Stimulated activated memory B cell treated with anti-CD40 and anti-IgM and Interleukin-4, amounts not matched to agents 10 μg/mL and 1 μg/mL and 100 μg/mL, for 72 hours (primary cell): ENCODE measurements at regions not wholly inside any gene's neighbourhood (a gene's known extent, or its start where the extent isn't known, plus 50 kb on each side); places are given as distances from the start of the nearest gene placed in this dataset.

Experiments used
- ATAC-seq: fragments of 150-1000 bp; cut with Tn5 transposase; 2 replicates; pipeline ENCODE4 v1.10.0; 2021
- H3K27ac Mint-ChIP-seq: one replicate; pipeline ENCODE4 v1.8.0; 2022; ENCODE audit warnings: mild to moderate bottlenecking, mixed read lengths
- H3K27me3 Mint-ChIP-seq: one replicate; pipeline ENCODE4 v1.8.0; 2022; ENCODE audit warnings: mixed read lengths
- H3K36me3 Mint-ChIP-seq: one replicate; pipeline ENCODE4 v1.8.0; 2022; ENCODE audit warnings: mixed read lengths
- H3K4me1 Mint-ChIP-seq: one replicate; pipeline ENCODE4 v1.8.0; 2022; ENCODE audit warnings: mixed read lengths
- H3K4me3 Mint-ChIP-seq: one replicate; pipeline ENCODE4 v1.8.0; 2022; ENCODE audit warnings: mild to moderate bottlenecking, moderate library complexity, mixed read lengths
- H3K9me3 Mint-ChIP-seq: one replicate; pipeline ENCODE4 v1.8.0; 2022; ENCODE audit warnings: mixed read lengths

DNA sequence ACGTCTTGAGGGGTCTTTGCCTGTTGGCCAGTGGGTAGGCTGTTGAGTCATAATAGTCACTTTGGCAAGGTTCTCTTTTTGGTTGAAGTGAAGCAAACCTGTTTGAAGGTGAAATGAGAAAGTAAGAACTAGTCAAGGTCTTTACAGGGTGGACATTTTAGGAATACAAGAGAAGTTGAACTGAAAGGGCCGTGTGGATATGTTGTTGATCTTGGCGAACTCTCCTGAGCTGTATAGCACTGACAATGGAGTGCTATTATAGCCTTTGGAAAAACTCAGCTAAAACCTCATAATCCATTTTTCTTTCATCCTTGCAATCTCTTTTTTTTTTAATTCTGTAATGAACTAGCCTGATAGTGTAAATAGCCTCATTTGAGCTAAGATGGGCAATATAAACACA lies 248.1 kb downstream of the MEIS1 start:
- Mint-ChIP-seq H3K9me3 (no peaks in the 10 kb centered on the region), H3K4me3 (no peak overlapping the region), H3K27me3 (no peaks in the 10 kb centered on the region), H3K36me3 (no peaks in the 10 kb centered on the region), H3K27ac (no peak overlapping the region), H3K4me1 (no peaks in the 10 kb centered on the region)
- ATAC-seq: no peak

DNA sequence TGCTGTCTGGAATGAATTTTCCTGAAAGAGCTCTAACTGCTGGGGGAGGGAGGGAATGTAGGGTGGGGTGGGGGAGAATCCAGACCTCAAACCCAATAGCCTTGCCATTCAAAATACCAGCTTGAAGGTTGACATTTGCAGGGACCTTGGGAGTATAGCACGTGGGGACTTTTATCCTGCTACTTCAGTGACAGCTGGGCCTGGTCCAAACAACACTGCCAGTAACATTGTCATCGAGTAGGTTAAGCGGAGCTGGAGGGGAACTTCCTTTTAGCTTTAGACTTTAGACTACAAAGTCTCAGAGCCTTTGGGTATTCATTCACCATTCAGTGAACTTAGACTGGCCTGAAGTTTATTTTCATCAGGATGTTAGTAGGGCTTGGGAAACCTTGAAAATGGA lies 248.7 kb downstream of the MEIS1 start:
- Mint-ChIP-seq H3K9me3 (no peaks in the 10 kb centered on the region), H3K27me3 (no peaks in the 10 kb centered on the region), H3K4me3 (no peak overlapping the region), H3K27ac (no peak overlapping the region), H3K36me3 (no peaks in the 10 kb centered on the region), H3K4me1 (no peaks in the 10 kb centered on the region)
- no peak for ATAC-seq

GRCh38 chr2:66684289-66684688 lies 249.4 kb downstream of the MEIS1 start:
- Mint-ChIP-seq H3K9me3 (no peaks in the 10 kb centered on the region), H3K36me3 (no peaks in the 10 kb centered on the region), H3K4me1 (no peaks in the 10 kb centered on the region), H3K27me3 (no peaks in the 10 kb centered on the region), H3K27ac (no peak overlapping the region), H3K4me3 (no peak overlapping the region)
- no peak for ATAC-seq

DNA sequence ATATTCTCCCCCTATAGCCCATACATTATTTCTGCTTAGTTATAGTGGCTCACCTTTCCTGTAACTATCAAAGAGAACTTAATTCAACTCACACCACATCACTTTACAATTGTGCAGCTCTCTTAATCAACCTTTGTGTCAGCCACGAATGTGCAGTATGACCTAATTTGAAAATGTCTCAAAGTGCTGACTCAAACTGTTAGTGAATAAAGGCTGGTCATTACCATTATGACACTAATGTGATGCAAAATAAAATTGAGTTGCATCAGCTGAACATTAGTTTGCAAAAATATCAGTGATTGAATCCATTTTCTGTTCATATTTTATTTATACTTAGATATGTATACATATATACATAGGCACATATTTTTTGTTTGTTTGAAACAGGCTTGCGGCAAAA lies 251.8 kb downstream of the MEIS1 start:
- no peaks in the 10 kb centered on the region for H3K4me1 Mint-ChIP-seq
- no peak overlapping the region for H3K4me3 Mint-ChIP-seq
- no peaks in the 10 kb centered on the region for H3K27me3 Mint-ChIP-seq
- no peak overlapping the region for H3K27ac Mint-ChIP-seq
- no peaks in the 10 kb centered on the region for H3K9me3 Mint-ChIP-seq
- no peaks in the 10 kb centered on the region for H3K36me3 Mint-ChIP-seq
- no peak for ATAC-seq

DNA sequence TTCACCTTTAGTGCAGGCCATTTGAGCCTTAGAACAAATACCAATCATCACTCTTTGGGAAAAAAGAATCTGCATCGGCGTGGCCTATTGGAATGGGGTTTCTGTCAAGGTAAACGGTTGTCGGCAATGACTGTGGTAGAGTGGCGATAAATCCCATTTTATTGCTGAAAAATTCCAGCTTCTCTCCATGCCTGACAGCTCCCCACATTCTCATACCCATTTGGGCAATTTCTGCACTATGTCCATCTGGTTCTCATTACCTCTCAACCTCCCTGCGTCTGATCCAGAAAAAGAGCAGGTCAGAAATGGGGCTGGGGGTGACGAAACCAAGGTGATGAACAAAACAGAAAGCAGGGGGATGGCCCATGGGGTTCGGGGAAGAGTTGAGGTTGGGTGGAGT lies 254.0 kb downstream of the MEIS1 start:
- no peaks in the 10 kb centered on the region for H3K9me3 Mint-ChIP-seq
- H3K27ac Mint-ChIP-seq: no peak overlapping the region
- no peak overlapping the region for H3K4me3 Mint-ChIP-seq
- ATAC-seq: no peak
- H3K36me3 Mint-ChIP-seq: no peaks in the 10 kb centered on the region
- no peaks in the 10 kb centered on the region for H3K27me3 Mint-ChIP-seq
- no peaks in the 10 kb centered on the region for H3K4me1 Mint-ChIP-seq

DNA sequence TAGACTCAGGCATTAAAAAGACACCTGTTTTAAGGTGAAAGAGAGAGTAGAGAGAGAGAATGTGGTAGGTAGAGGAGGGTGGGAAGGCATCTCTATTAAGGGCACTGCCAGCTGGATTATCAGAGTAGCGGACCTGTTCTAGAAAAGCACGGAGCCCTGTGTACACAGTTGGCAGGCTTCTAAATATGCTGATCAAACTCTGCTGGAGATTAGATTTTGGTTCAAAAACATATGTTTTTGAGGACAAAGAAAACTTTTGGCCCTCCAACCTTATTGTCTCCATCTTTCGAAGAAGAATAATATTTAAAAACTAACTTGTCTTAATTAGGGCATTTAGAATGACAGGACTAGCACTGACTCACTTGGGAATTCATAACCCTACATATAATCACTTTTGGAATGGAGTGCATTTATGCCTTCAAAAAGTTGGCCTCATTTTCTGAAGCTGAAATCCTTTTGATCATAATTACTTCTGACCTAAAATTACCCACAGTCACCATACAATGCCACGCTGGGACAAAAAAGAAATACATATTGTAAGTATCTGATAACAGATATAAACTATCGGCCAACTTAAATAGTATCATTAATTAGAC lies 254.6 kb downstream of the MEIS1 start:
- Mint-ChIP-seq H3K36me3 (no peaks in the 10 kb centered on the region), H3K4me1 (no peaks in the 10 kb centered on the region), H3K27me3 (no peaks in the 10 kb centered on the region), H3K9me3 (no peaks in the 10 kb centered on the region), H3K4me3 (no peak overlapping the region), H3K27ac (no peak overlapping the region)
- no peak for ATAC-seq

- Mint-ChIP-seq H3K27ac (no peak overlapping the region), H3K36me3 (no peaks in the 10 kb centered on the region), H3K4me3 (no peak overlapping the region), H3K27me3 (no peaks in the 10 kb centered on the region), H3K9me3 (no peaks in the 10 kb centered on the region), H3K4me1 (no peaks in the 10 kb centered on the region)
- no peak for ATAC-seq
Measured at GRCh38 chr2:66691031-66691965, 256.4 kb downstream of the MEIS1 start.

DNA sequence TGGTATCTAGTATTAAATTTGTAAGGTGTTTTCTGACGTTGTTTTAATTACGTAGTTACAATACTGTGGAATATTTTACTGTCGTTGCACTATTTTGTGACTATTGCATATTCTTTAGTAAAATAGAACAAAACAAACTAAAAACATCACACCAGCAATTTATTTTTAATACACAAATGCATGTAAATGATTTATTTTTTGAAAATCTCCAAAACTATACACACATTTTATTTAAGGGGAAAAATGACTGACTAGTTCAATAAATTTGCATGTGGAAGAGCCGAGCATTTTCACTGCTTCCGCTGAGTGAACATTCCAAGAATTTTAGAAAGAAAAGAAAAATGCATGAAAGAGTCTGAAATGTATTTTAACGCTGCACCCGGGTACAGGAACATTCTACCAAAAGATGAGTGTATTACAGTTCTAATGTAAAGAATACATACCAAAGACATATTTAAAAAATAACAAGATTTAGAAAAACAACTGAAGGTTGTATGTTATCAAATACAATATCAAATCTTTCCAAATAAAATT lies 257.7 kb downstream of the MEIS1 start:
- no peaks in the 10 kb centered on the region for H3K27me3 Mint-ChIP-seq
- H3K36me3 Mint-ChIP-seq: no peaks in the 10 kb centered on the region
- no peaks in the 10 kb centered on the region for H3K9me3 Mint-ChIP-seq
- H3K4me1 Mint-ChIP-seq: no peaks in the 10 kb centered on the region
- no peak overlapping the region for H3K27ac Mint-ChIP-seq
- ATAC-seq: no peak
- no peak overlapping the region for H3K4me3 Mint-ChIP-seq

- Mint-ChIP-seq H3K27me3 (no peaks in the 10 kb centered on the region), H3K9me3 (no peaks in the 10 kb centered on the region), H3K4me1 (no peaks in the 10 kb centered on the region), H3K4me3 (no peak overlapping the region), H3K27ac (no peak overlapping the region), H3K36me3 (no peaks in the 10 kb centered on the region)
- ATAC-seq: no peak
Measured at GRCh38 chr2:66693076-66693965, 258.4 kb downstream of the MEIS1 start.

DNA sequence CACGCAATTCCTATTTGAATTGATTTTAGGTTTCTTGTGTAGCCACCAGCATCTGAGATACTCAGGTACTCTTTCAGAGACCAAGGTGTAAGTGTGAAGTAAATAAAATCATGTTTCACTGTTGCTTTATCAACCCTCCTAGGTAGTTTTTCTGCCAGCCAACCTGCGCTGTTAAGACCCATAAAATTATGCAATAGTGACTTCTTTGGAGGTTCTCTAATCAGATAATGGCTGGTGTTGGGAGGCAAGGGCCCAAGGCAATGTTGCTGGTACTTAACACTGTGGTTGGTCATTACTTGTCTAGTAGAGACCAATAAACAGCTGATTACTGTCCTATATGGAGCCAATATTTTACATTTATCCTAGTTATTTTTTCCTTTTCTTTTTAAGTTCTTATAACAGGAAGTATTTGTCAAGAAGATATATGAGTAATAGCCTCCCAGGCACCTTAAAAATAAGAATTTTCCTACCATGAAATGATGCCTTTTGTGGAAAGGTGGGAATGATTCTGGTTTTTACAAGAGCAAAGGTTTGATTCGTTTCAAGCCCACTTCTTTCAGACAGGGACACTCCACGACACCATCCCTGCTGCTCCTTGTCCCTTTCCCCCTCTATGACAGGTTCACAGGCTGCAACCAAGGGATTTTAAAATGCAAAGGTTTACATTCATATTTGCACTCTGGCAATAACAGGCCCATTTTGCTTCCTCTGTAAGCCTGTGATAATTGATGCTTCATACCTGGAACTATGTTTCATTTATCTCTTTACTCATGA lies 259.3 kb downstream of the MEIS1 start:
- H3K4me3 Mint-ChIP-seq: no peak overlapping the region
- no peaks in the 10 kb centered on the region for H3K4me1 Mint-ChIP-seq
- H3K36me3 Mint-ChIP-seq: no peaks in the 10 kb centered on the region
- no peak overlapping the region for H3K27ac Mint-ChIP-seq
- H3K9me3 Mint-ChIP-seq: no peaks in the 10 kb centered on the region
- ATAC-seq: no peak
- no peaks in the 10 kb centered on the region for H3K27me3 Mint-ChIP-seq

DNA sequence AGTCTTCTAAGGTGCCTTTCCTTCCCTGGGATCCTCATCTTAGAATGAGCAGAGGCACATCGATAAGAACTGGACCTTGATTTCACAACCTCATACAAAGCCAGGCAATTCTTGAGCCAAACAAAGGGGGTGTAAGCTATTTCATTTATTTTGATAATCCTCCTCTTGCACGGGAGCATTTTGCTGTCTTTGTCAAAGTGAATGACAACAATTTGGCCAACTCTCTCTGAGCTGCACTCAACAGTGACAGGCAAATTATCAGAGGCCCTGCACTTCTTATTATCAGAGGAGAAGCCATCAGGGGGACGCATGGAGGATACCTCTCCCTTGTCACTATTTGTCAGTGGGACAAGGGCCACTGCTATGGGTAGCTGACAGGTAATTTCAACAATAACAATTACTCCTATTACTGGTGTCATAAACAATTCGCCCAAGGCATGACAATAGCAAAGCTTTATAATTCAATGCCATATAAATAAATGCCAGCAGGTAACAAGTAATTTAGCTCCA lies 260.4 kb downstream of the MEIS1 start:
- Mint-ChIP-seq H3K27ac (no peak overlapping the region), H3K4me3 (no peak overlapping the region), H3K36me3 (no peaks in the 10 kb centered on the region), H3K4me1 (no peaks in the 10 kb centered on the region), H3K27me3 (no peaks in the 10 kb centered on the region), H3K9me3 (no peaks in the 10 kb centered on the region)
- ATAC-seq: no peak

DNA sequence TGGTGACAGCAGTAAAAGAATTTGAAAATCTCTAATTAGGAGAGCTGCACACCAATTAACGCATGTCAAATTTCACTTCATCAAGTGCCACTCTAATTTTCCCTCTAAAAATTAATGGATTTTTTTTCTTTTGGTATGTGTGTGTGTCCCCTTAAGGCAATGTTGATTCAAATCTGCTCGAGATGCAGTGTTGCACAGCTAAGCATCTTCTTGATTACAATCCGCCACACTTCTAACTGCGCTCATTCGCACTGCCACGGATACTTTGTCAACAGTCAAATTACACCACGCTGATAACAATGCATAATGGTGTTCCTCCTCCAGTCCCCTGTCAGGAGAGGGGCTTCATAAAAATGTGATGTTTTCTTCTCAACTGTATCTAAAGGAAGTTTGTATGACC lies 261.4 kb downstream of the MEIS1 start:
- Mint-ChIP-seq H3K4me1 (no peaks in the 10 kb centered on the region), H3K27me3 (no peaks in the 10 kb centered on the region), H3K9me3 (no peaks in the 10 kb centered on the region), H3K4me3 (no peak overlapping the region), H3K27ac (no peak overlapping the region), H3K36me3 (no peaks in the 10 kb centered on the region)
- ATAC-seq: no peak

DNA sequence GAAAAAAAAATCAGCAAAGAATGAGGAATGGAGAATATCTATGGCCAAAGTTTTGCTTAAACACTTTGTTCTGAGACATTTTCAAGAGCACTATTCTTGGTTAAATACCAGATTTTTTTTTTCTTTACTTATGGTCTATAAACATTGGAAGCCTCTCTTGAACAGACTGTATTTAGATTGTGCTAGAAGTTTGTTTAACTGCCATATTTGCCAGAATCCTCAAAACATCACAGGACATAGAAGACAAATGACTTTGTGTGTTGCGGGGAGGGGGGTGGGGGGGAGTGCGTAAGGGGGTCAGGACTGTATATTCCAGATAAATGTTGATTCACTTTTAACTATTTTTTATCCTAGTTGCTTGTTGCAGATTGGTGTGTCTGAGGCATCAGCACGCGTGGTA lies 262.0 kb downstream of the MEIS1 start:
- no peaks in the 10 kb centered on the region for H3K4me1 Mint-ChIP-seq
- no peak for ATAC-seq
- no peaks in the 10 kb centered on the region for H3K36me3 Mint-ChIP-seq
- no peak overlapping the region for H3K27ac Mint-ChIP-seq
- H3K27me3 Mint-ChIP-seq: no peaks in the 10 kb centered on the region
- no peaks in the 10 kb centered on the region for H3K9me3 Mint-ChIP-seq
- no peak overlapping the region for H3K4me3 Mint-ChIP-seq

- Mint-ChIP-seq H3K27ac (no peak overlapping the region), H3K36me3 (no peaks in the 10 kb centered on the region), H3K4me3 (no peak overlapping the region), H3K27me3 (no peaks in the 10 kb centered on the region), H3K4me1 (no peaks in the 10 kb centered on the region), H3K9me3 (no peaks in the 10 kb centered on the region)
- ATAC-seq: no peak
Measured at GRCh38 chr2:66697366-66697765, 262.4 kb downstream of the MEIS1 start.
